H9 (cell line): ENCODE measurements at regions not wholly inside any gene's neighbourhood (a gene's known extent, or its start where the extent isn't known, plus 50 kb on each side); places are given as distances from the start of the nearest gene placed in this dataset.

Source experiments
- DNase-seq: peaks from one replicate; pipeline ENCODE4 v3.0.0-alpha.2; 2017
- H2AFZ ChIP-seq: one replicate; pipeline ENCODE4 v1.6.1; 2013; ENCODE audit warnings: mild to moderate bottlenecking, low read length, control low read depth, moderate library complexity
- H2AK5ac ChIP-seq: 2 replicates; pipeline ENCODE4 v1.6.1; 2013; ENCODE audit warnings: low read length, control low read depth, mixed read lengths; ENCODE audit not compliant: insufficient read length
- H2BK120ac ChIP-seq: one replicate; pipeline ENCODE4 v1.6.1; 2013; ENCODE audit warnings: low read depth, mild to moderate bottlenecking, low read length, control low read depth, inconsistent platforms; ENCODE audit not compliant: poor library complexity, severe bottlenecking
- H2BK12ac ChIP-seq: 2 replicates; pipeline ENCODE4 v1.6.1; 2013; ENCODE audit warnings: low read length, control low read depth, mixed read lengths, low read depth; ENCODE audit not compliant: insufficient read length
- H2BK15ac ChIP-seq: 2 replicates; pipeline ENCODE4 v1.6.1; 2013; ENCODE audit warnings: low read depth, low read length, control low read depth
- H2BK20ac ChIP-seq: one replicate; pipeline ENCODE4 v1.6.1; 2013; ENCODE audit warnings: low read depth, mild to moderate bottlenecking, low read length, control low read depth, inconsistent platforms; ENCODE audit not compliant: poor library complexity, severe bottlenecking
- H2BK5ac ChIP-seq: 2 replicates; pipeline ENCODE4 v1.6.1; 2013; ENCODE audit warnings: low read length, control low read depth, mixed read lengths; ENCODE audit not compliant: insufficient read length
- H3K14ac ChIP-seq: 2 replicates; pipeline ENCODE4 v1.6.1; 2013; ENCODE audit warnings: low read length, control low read depth; ENCODE audit not compliant: insufficient read depth
- H3K18ac ChIP-seq: 2 replicates; pipeline ENCODE4 v1.6.1; 2013; ENCODE audit warnings: low read depth, mild to moderate bottlenecking, mixed read lengths, low read length, control low read depth; ENCODE audit not compliant: insufficient read length
- H3K23ac ChIP-seq: 2 replicates; pipeline ENCODE4 v1.6.1; 2013; ENCODE audit warnings: low read length, control low read depth, mixed read lengths, low read depth; ENCODE audit not compliant: insufficient read length
- H3K23me2 ChIP-seq: 2 replicates; pipeline ENCODE4 v1.6.1; 2013; ENCODE audit warnings: low read depth, mild to moderate bottlenecking, mixed read lengths, low read length, control low read depth; ENCODE audit not compliant: insufficient read length, poor library complexity, severe bottlenecking
- H3K27ac ChIP-seq: 2 replicates; pipeline ENCODE4 v1.5.1; 2013; ENCODE audit warnings: low read length, control low read depth, mixed read lengths, low read depth; ENCODE audit not compliant: insufficient read length
- H3K27me3 ChIP-seq: 2 replicates; pipeline ENCODE4 v1.6.1; 2013; ENCODE audit warnings: low read length, control low read depth, inconsistent platforms; ENCODE audit not compliant: insufficient read depth
- H3K4ac ChIP-seq: 2 replicates; pipeline ENCODE4 v1.6.1; 2013; ENCODE audit warnings: low read depth, mild to moderate bottlenecking, control low read depth, inconsistent platforms, low read length, moderate library complexity
- H3K4me1 ChIP-seq: 2 replicates; pipeline ENCODE4 v1.6.1; 2013; ENCODE audit warnings: low read length, control low read depth, inconsistent platforms; ENCODE audit not compliant: insufficient read depth
- H3K4me2 ChIP-seq: 2 replicates; pipeline ENCODE4 v1.6.1; 2013; ENCODE audit warnings: low read length, control low read depth, mixed read lengths; ENCODE audit not compliant: insufficient read length, insufficient read depth
- H3K56ac ChIP-seq: 2 replicates; pipeline ENCODE4 v1.6.1; 2013; ENCODE audit warnings: low read depth, mild to moderate bottlenecking, mixed read lengths, low read length, control low read depth; ENCODE audit not compliant: insufficient read length
- H3K79me1 ChIP-seq: 2 replicates; pipeline ENCODE4 v1.6.1; 2013; ENCODE audit warnings: low read depth, mild to moderate bottlenecking, moderate library complexity, low read length, control low read depth, inconsistent platforms; ENCODE audit not compliant: insufficient read depth, poor library complexity, severe bottlenecking
- H3K79me2 ChIP-seq: 2 replicates; pipeline ENCODE4 v1.6.1; 2013; ENCODE audit warnings: low read length, control low read depth, inconsistent platforms; ENCODE audit not compliant: insufficient read depth
- H3K9ac ChIP-seq: 2 replicates; pipeline ENCODE4 v1.6.1; 2013; ENCODE audit warnings: low read length, control low read depth, mixed read lengths; ENCODE audit not compliant: insufficient read length; ENCODE audit errors: extremely low read depth
- H3K9me3 ChIP-seq: one replicate; pipeline ENCODE4 v1.6.1; 2013; ENCODE audit warnings: low read depth, low read length, inconsistent platforms; ENCODE audit not compliant: control insufficient read depth
- H3T11ph ChIP-seq: one replicate; pipeline ENCODE4 v1.6.1; 2013; ENCODE audit warnings: mild to moderate bottlenecking, low read length, control low read depth, inconsistent platforms
- H4K20me1 ChIP-seq: one replicate; pipeline ENCODE4 v1.6.1; 2013; ENCODE audit not compliant: control insufficient read depth, insufficient read length, insufficient read depth
- H4K5ac ChIP-seq: 2 replicates; pipeline ENCODE4 v1.6.1; 2013; ENCODE audit warnings: low read depth, mild to moderate bottlenecking, mixed read lengths, low read length, control low read depth; ENCODE audit not compliant: insufficient read length
- H4K8ac ChIP-seq: replicated peaks from 2 replicates; pipeline ENCODE4 v1.6.1; 2013; ENCODE audit warnings: low read length, control low read depth, mixed read lengths, low read depth; ENCODE audit not compliant: insufficient read length
- H4K91ac ChIP-seq: 2 replicates; pipeline ENCODE4 v1.6.1; 2013; ENCODE audit warnings: low read depth, mild to moderate bottlenecking, moderate library complexity, mixed read lengths, low read length, control low read depth; ENCODE audit not compliant: insufficient read length
- H3K27ac Mint-ChIP-seq, 3 experiments: 2 replicates in 2 of 3; 3 replicates in 1 of 3; pipeline ENCODE4 v1.8.0; 2020 to 2021; ENCODE audit warnings: mixed read lengths in 3 of 3, mild to moderate bottlenecking in 1 of 3, moderate library complexity in 1 of 3
- H3K27me3 Mint-ChIP-seq: 2 replicates; pipeline ENCODE4 v1.8.0; 2021; ENCODE audit warnings: low read depth, mild to moderate bottlenecking, moderate library complexity, mixed read lengths
- H3K36me3 Mint-ChIP-seq, 3 experiments: 2 replicates in 2 of 3; 3 replicates in 1 of 3; pipeline ENCODE4 v1.8.0; 2020 to 2021; ENCODE audit warnings: low read depth in 3 of 3, mixed read lengths in 3 of 3; ENCODE audit not compliant: insufficient read depth in 1 of 3
- H3K4me1 Mint-ChIP-seq, 2 experiments: 2 replicates each; pipeline ENCODE4 v1.8.0; 2020; ENCODE audit warnings: mixed read lengths in 2 of 2
- H3K4me3 Mint-ChIP-seq, 2 experiments: 2 replicates in 1 of 2; 3 replicates in 1 of 2; pipeline ENCODE4 v1.8.0; 2020 to 2021; ENCODE audit warnings: mild to moderate bottlenecking in 2 of 2, mixed read lengths in 2 of 2, moderate library complexity in 1 of 2
- H3K9me3 Mint-ChIP-seq, 2 experiments: 2 replicates in 1 of 2; 3 replicates in 1 of 2; pipeline ENCODE4 v1.8.0; 2020; ENCODE audit warnings: mild to moderate bottlenecking in 2 of 2, mixed read lengths in 2 of 2, moderate library complexity in 1 of 2
- WGBS: extraction: QIAGEN DNeasy Blood & Tissue Kit; methylation state at CpG from one replicate; pipeline ENCODE4 v1.1.7; 2013; ENCODE audit warnings: missing lambda C conversion rate, low lambda C conversion rate, mixed read lengths; ENCODE audit not compliant: insufficient read length; ENCODE audit errors: extremely low coverage; 5-methylcytosine and 5-hydroxymethylcytosine counted together
- TF ChIP-seq, protein P1 (sequence below): fragments of 200-600 bp; sonication (generic); conservative IDR thresholded peaks from 3 replicates; pipeline ENCODE4 v1.8.0; 2021; ENCODE audit warnings: antibody characterized with exemption, mild to moderate bottlenecking

DNA sequence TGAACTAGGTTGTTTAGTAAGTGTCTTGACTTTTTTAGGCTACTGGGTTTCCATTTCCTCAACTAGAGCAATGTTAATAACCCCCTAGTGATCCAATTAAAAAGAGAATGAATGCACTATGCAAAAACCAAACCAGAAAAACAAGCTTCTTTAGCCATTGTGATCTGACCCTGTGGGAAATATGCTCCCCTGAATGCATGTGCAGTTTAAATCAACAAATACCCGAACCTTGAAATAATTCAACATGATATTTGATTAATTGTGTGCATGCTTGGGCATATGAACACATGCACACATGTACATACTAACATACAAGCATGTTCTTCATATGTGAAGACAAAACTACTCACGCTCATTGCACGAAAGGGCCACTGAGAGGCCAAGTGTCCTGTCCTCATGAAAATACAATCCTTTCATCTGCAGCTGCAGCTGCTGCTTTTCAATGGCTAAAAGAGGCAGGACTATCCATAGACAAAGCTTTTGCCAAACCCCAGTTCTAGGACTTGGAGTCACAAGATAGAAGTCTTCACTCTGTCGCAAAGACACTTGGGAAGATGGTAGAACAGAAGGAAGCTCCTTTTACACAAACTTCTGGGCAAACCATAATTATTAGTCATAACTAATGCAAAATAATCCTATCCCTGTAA lies 207.1 kb upstream of the POU3F2 start:
- Histone ChIP-seq H3K79me1 (no peaks in the 10 kb centered on the region), H2BK12ac (no peak overlapping the region), H2AK5ac (no peak overlapping the region), H2BK120ac (no peak overlapping the region), H3K56ac (no peak overlapping the region), H3K27ac (peak overlapping the region; percentile 67), H3K23me2 (no peaks in the 10 kb centered on the region), H4K8ac (no peak overlapping the region), H3K23ac (no peak overlapping the region), H3K4ac (no peak overlapping the region), H2BK5ac (no peak overlapping the region), H3K79me2 (no peaks in the 10 kb centered on the region), H3K9me3 (no peaks in the 10 kb centered on the region), H2AFZ (no peak overlapping the region), H4K91ac (no peak overlapping the region), H4K20me1 (no peaks in the 10 kb centered on the region), H2BK20ac (no peak overlapping the region), H3K18ac (no peak overlapping the region), H3K9ac (no peak overlapping the region), H2BK15ac (no peak overlapping the region), H3K27me3 (no peaks in the 10 kb centered on the region), H3K4me2 (peak overlapping the region; percentile 75), H4K5ac (no peak overlapping the region), H3K4me1 (peaks cover 12% of the 10 kb centered on the region; the same call in 1 of the 2 replicates), H3K14ac (no peak overlapping the region), H3T11ph (no peak overlapping the region)
- Mint-ChIP-seq H3K27me3 (no peaks in the 10 kb centered on the region), H3K4me3 (peak overlapping the region; percentile 27 to 53; a peak in 3 of 5 replicates), H3K27ac (peak overlapping the region; percentile 74 to 94 (median 90); a peak in 6 of 7 replicates), H3K36me3 (no peaks in the 10 kb centered on the region), H3K9me3 (no peaks in the 10 kb centered on the region), H3K4me1 (peaks cover 51 to 53% of the 10 kb centered on the region in 2 experiments)
- no CpG with 5 or more reads among the region's 4 CpGs for WGBS
- TF ChIP-seq, protein P1, sequence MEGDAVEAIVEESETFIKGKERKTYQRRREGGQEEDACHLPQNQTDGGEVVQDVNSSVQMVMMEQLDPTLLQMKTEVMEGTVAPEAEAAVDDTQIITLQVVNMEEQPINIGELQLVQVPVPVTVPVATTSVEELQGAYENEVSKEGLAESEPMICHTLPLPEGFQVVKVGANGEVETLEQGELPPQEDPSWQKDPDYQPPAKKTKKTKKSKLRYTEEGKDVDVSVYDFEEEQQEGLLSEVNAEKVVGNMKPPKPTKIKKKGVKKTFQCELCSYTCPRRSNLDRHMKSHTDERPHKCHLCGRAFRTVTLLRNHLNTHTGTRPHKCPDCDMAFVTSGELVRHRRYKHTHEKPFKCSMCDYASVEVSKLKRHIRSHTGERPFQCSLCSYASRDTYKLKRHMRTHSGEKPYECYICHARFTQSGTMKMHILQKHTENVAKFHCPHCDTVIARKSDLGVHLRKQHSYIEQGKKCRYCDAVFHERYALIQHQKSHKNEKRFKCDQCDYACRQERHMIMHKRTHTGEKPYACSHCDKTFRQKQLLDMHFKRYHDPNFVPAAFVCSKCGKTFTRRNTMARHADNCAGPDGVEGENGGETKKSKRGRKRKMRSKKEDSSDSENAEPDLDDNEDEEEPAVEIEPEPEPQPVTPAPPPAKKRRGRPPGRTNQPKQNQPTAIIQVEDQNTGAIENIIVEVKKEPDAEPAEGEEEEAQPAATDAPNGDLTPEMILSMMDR: no peak
- DNase-seq: no peak
